ENCODE measurements at regions not wholly inside any gene's neighbourhood (a gene's known extent, or its start where the extent isn't known, plus 50 kb on each side); places are given as distances from the start of the nearest gene placed in this dataset.
"Not testable (repeated sequence)": the region's sequence is repeated elsewhere in the genome, so short reads cannot be mapped to it uniquely, and the experiment has no call there.

- TF ChIP-seq CTCF (IDR thresholded peaks at IDR 0.05; ENCODE audit: insufficient read depth, missing control alignments): no peak
- DNase-seq (ENCODE audit: insufficient read length, low spot score) (no peak), FAIRE-seq (no peak)
These were observed 69.7 kb upstream of the PPP3CA start for GRCh38 chr4:101417046-101417445.

- no peak for TF ChIP-seq CTCF (IDR thresholded peaks at IDR 0.05; ENCODE audit: insufficient read depth, missing control alignments)
- FAIRE-seq: no peak
- no peak for DNase-seq (ENCODE audit: insufficient read length, low spot score)
These were observed 68.6 kb upstream of the PPP3CA start for GRCh38 chr4:101415962-101416361.

- TF ChIP-seq CTCF (IDR thresholded peaks at IDR 0.05; ENCODE audit: insufficient read depth, missing control alignments): no peak
- FAIRE-seq (no peak), DNase-seq (ENCODE audit: insufficient read length, low spot score) (no peak)
These were observed 67.2 kb upstream of the PPP3CA start for GRCh38 chr4:101414496-101414895.

GRCh38 chr4:101411926-101412325 lies 64.6 kb upstream of the PPP3CA start:
- DNase-seq (ENCODE audit: insufficient read length, low spot score) (no peak), FAIRE-seq (no peak)
- no peak for TF ChIP-seq CTCF (IDR thresholded peaks at IDR 0.05; ENCODE audit: insufficient read depth, missing control alignments)

GRCh38 chr4:101411281-101411910 lies 64.1 kb upstream of the PPP3CA start:
- FAIRE-seq; DNase-seq (ENCODE audit: insufficient read length, low spot score): not testable (repeated sequence)

GRCh38 chr4:101400096-101400495 lies 52.8 kb upstream of the PPP3CA start:
- DNase-seq (ENCODE audit: insufficient read length, low spot score): no peak
- no peak for FAIRE-seq

GRCh38 chr4:101398807-101399206 lies 51.5 kb upstream of the PPP3CA start:
- DNase-seq (ENCODE audit: insufficient read length, low spot score): no peak
- FAIRE-seq: no peak
- no peak for TF ChIP-seq CTCF (IDR thresholded peaks at IDR 0.05; ENCODE audit: insufficient read depth, missing control alignments)

More at GRCh38 chr4:101400096-101400495, 52.8 kb upstream of the PPP3CA start:
- no peak for TF ChIP-seq CTCF (IDR thresholded peaks at IDR 0.05; ENCODE audit: insufficient read depth, missing control alignments)
